Body of pancreas (tissue), 4 donors: ENCODE measurements at regions not wholly inside any gene's neighbourhood (a gene's known extent, or its start where the extent isn't known, plus 50 kb on each side); places are given as distances from the start of the nearest gene placed in this dataset.

ENCODE experiments used
- POLR2A ChIP-seq, 3 donors: fragments of 450-650 bp; IDR thresholded peaks; one replicate each; pipeline ENCODE4 v1.6.1; 2016; ENCODE audit warnings: antibody characterized with exemption in 3 of 3, mild to moderate bottlenecking in 2 of 3
- TF ChIP-seq, protein P1 (sequence below), 7 experiments: fragments of 450-650 bp in 4 of 7; fragments of 200-600 bp in 3 of 7; sonication (generic) in 3 of 7; IDR thresholded peaks; one replicate each; pipeline ENCODE4 v1.5.1; 2016 to 2019; ENCODE audit warnings: antibody characterized with exemption in 7 of 7

DNA sequence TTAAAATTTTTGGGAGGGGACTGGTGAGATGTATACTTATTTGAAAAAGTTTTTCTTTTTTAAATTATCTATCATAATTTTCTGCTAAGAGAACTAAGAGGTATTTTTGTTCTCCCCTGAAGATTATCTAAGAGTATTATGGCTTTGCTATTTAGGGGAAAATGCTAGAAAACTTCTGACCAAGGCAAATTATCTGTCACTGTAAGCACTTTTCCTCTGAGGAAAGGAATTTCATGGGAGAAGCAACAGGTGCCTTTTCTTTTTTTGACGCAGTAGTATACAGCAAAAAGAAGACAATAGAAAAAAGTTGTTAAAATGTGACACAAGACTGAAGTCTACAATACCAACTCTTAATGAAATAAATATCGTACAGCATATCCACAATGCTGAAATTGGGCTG lies 201.6 kb upstream of the NANOGP8 start:
- TF ChIP-seq, protein P1, sequence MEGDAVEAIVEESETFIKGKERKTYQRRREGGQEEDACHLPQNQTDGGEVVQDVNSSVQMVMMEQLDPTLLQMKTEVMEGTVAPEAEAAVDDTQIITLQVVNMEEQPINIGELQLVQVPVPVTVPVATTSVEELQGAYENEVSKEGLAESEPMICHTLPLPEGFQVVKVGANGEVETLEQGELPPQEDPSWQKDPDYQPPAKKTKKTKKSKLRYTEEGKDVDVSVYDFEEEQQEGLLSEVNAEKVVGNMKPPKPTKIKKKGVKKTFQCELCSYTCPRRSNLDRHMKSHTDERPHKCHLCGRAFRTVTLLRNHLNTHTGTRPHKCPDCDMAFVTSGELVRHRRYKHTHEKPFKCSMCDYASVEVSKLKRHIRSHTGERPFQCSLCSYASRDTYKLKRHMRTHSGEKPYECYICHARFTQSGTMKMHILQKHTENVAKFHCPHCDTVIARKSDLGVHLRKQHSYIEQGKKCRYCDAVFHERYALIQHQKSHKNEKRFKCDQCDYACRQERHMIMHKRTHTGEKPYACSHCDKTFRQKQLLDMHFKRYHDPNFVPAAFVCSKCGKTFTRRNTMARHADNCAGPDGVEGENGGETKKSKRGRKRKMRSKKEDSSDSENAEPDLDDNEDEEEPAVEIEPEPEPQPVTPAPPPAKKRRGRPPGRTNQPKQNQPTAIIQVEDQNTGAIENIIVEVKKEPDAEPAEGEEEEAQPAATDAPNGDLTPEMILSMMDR (IDR thresholded peaks at IDR 0.05), result no peak
- no peak for TF ChIP-seq POLR2A (IDR thresholded peaks at IDR 0.05)
